Lower lobe of right lung (tissue), 2 donors: ENCODE measurements at regions not wholly inside any gene's neighbourhood (a gene's known extent, or its start where the extent isn't known, plus 50 kb on each side); places are given as distances from the start of the nearest gene placed in this dataset.

ENCODE experiments used
- ATAC-seq, 2 donors: fragments of 200-7000 bp; cut with Tn5 transposase; one replicate each; pipeline ENCODE4 v1.9.1; 2020 to 2022; ENCODE audit warnings: mild to moderate bottlenecking in 2 of 2, moderate library complexity in 2 of 2
- DNase-seq: peaks from one replicate; pipeline ENCODE4 v3.0.0-alpha.2; 2020
- H3K27ac ChIP-seq: fragments of 200-600 bp; one replicate; pipeline ENCODE4 v1.8.0; 2022
- H3K27me3 ChIP-seq: fragments of 200-600 bp; one replicate; pipeline ENCODE4 v1.8.0; 2022; ENCODE audit warnings: low read depth
- H3K36me3 ChIP-seq: fragments of 200-600 bp; one replicate; pipeline ENCODE4 v1.8.0; 2022; ENCODE audit warnings: mild to moderate bottlenecking
- H3K4me1 ChIP-seq: fragments of 200-600 bp; one replicate; pipeline ENCODE4 v1.8.0; 2022
- H3K4me3 ChIP-seq: fragments of 200-600 bp; one replicate; pipeline ENCODE4 v1.8.0; 2022; ENCODE audit warnings: mild to moderate bottlenecking
- H3K9me3 ChIP-seq: fragments of 200-600 bp; one replicate; pipeline ENCODE4 v1.8.0; 2022
- CTCF ChIP-seq: fragments of 200-600 bp; IDR thresholded peaks from one replicate; pipeline ENCODE4 v1.8.0; 2022; ENCODE audit warnings: antibody characterized with exemption, mild to moderate bottlenecking
- intact Hi-C: fragments of 100-400 bp; cut with DNase I; formaldehyde crosslinking; loops from one replicate; pipeline ENCODE4 v1.11.0; 2022
- donor health status: DM: no; HTN: yes; CAD: no; lungs with severe emphysema.

GRCh38 chr17:62130739-62131138, 65.7 kb upstream of the MED13 start:
- Histone ChIP-seq H3K27me3 (no peaks in the 10 kb centered on the region), H3K4me1 (no peaks in the 10 kb centered on the region), H3K9me3 (no peaks in the 10 kb centered on the region), H3K36me3 (no peaks in the 10 kb centered on the region), H3K27ac (no peak overlapping the region), H3K4me3 (no peak overlapping the region)
- no peak for ATAC-seq
- TF ChIP-seq CTCF, result no peak
- DNase-seq, result no peak
- intact Hi-C loops, result no loop called here

- TF ChIP-seq CTCF, result no peak
Observed at GRCh38 chr17:62126292-62126691, 61.2 kb upstream of the MED13 start.

GRCh38 chr17:62125307-62125706, 60.2 kb upstream of the MED13 start:
- intact Hi-C loops, result no loop called here
- Histone ChIP-seq H3K9me3 (no peaks in the 10 kb centered on the region), H3K4me1 (no peaks in the 10 kb centered on the region), H3K27me3 (peaks cover 5% of the 10 kb centered on the region), H3K27ac (no peak overlapping the region), H3K36me3 (no peaks in the 10 kb centered on the region), H3K4me3 (no peak overlapping the region)
- ATAC-seq, result no peak
- no peak for TF ChIP-seq CTCF
- DNase-seq, result no peak

More at GRCh38 chr17:62126292-62126691, 61.2 kb upstream of the MED13 start:
- H3K36me3 ChIP-seq, result no peaks in the 10 kb centered on the region
- H3K27ac ChIP-seq, result no peak overlapping the region
- no peaks in the 10 kb centered on the region for H3K9me3 ChIP-seq
- ATAC-seq (no peak), DNase-seq (no peak)
- intact Hi-C loops, result no loop called here
- no peak overlapping the region for H3K4me3 ChIP-seq
- peaks cover 5% of the 10 kb centered on the region for H3K27me3 ChIP-seq
- no peaks in the 10 kb centered on the region for H3K4me1 ChIP-seq

GRCh38 chr17:62121025-62121730, 56.1 kb upstream of the MED13 start:
- Histone ChIP-seq H3K27ac (no peak overlapping the region), H3K36me3 (no peaks in the 10 kb centered on the region), H3K4me3 (no peak overlapping the region), H3K27me3 (peaks cover 5% of the 10 kb centered on the region), H3K4me1 (no peaks in the 10 kb centered on the region), H3K9me3 (no peaks in the 10 kb centered on the region)
- intact Hi-C loops, result no loop called here
- no peak for ATAC-seq
- DNase-seq, result no peak
- TF ChIP-seq CTCF, result no peak

GRCh38 chr17:62119373-62119772, 54.3 kb upstream of the MED13 start:
- ATAC-seq (no peak), DNase-seq (no peak)
- Histone ChIP-seq H3K4me3 (no peak overlapping the region), H3K36me3 (no peaks in the 10 kb centered on the region), H3K27ac (no peak overlapping the region), H3K4me1 (no peaks in the 10 kb centered on the region), H3K9me3 (no peaks in the 10 kb centered on the region), H3K27me3 (no peaks in the 10 kb centered on the region)
- no peak for TF ChIP-seq CTCF
- intact Hi-C loops, result no loop called here
